ENCODE measurements at regions not wholly inside any gene's neighbourhood (a gene's known extent, or its start where the extent isn't known, plus 50 kb on each side); places are given as distances from the start of the nearest gene placed in this dataset.
A peak's percentile ranks its signal among the peaks of the same experiment; 100 is the strongest.
"Not testable (repeated sequence)": the region's sequence is repeated elsewhere in the genome, so short reads cannot be mapped to it uniquely, and the experiment has no call there.

GRCh38 chr6:170149681-170150589 is 140.9 kb downstream of the DLL1 start:
- no peak for DNase-seq (ENCODE audit: low read depth in 2 of 2)

GRCh38 chr6:170148709-170149470 is 142.0 kb downstream of the DLL1 start:
- DNase-seq (ENCODE audit: low read depth in 2 of 2) = no peak

GRCh38 chr6:170147832-170148708 is 142.8 kb downstream of the DLL1 start:
- peak; percentile 48 to 65 for DNase-seq (ENCODE audit: low read depth in 2 of 2)

GRCh38 chr6:170147056-170147787 is 143.7 kb downstream of the DLL1 start:
- DNase-seq (ENCODE audit: low read depth in 2 of 2) = no peak

GRCh38 chr6:170146640-170147039 is 144.2 kb downstream of the DLL1 start:
- DNase-seq (ENCODE audit: low read depth in 2 of 2) = no peak

- not testable (repeated sequence) for DNase-seq (ENCODE audit: low read depth in 2 of 2)
Measured at GRCh38 chr6:170146131-170146530, 144.7 kb downstream of the DLL1 start.

GRCh38 chr6:170145716-170146115 is 145.2 kb downstream of the DLL1 start:
- DNase-seq (ENCODE audit: low read depth in 2 of 2) = not testable (repeated sequence)

GRCh38 chr6:170145272-170145592 is 145.6 kb downstream of the DLL1 start:
- DNase-seq (ENCODE audit: low read depth in 2 of 2) = no peak

- no peak for DNase-seq (ENCODE audit: low read depth in 2 of 2)
Measured at GRCh38 chr6:170144571-170145271, 146.2 kb downstream of the DLL1 start.

- no peak for DNase-seq (ENCODE audit: low read depth in 2 of 2)
Measured at GRCh38 chr6:170143401-170144150, 147.3 kb downstream of the DLL1 start.

GRCh38 chr6:170142559-170142958 is 148.3 kb downstream of the DLL1 start:
- no peak for DNase-seq (ENCODE audit: low read depth in 2 of 2)

- not testable (repeated sequence) for DNase-seq (ENCODE audit: low read depth in 2 of 2)
Measured at GRCh38 chr6:170141061-170141460, 149.8 kb downstream of the DLL1 start.

GRCh38 chr6:170140129-170140528 is 150.7 kb downstream of the DLL1 start:
- DNase-seq (ENCODE audit: low read depth in 2 of 2) = no peak

GRCh38 chr6:170139531-170139930 is 151.3 kb downstream of the DLL1 start:
- DNase-seq (ENCODE audit: low read depth in 2 of 2) = no peak

- DNase-seq (ENCODE audit: low read depth in 2 of 2) = not testable (repeated sequence)
Measured at GRCh38 chr6:170139046-170139445, 151.8 kb downstream of the DLL1 start.

- no peak for DNase-seq (ENCODE audit: low read depth in 2 of 2)
Measured at GRCh38 chr6:170137911-170138910, 152.7 kb downstream of the DLL1 start.

GRCh38 chr6:170137176-170137891 is 153.5 kb downstream of the DLL1 start:
- DNase-seq (ENCODE audit: low read depth in 2 of 2) = no peak

Data from stimulated activated CD8-positive, alpha-beta memory T cell treated with anti-CD3 and anti-CD28 coated beads, Interleukin-2, amount 100 ng/mL, for 48 hours (primary cell).